Type B pancreatic cell (in vitro differentiated cells): ENCODE measurements at regions not wholly inside any gene's neighbourhood (a gene's known extent, or its start where the extent isn't known, plus 50 kb on each side); places are given as distances from the start of the nearest gene placed in this dataset.
"Not testable (repeated sequence)": the region's sequence is repeated elsewhere in the genome, so short reads cannot be mapped to it uniquely, and the experiment has no call there.

Experiments used
- DNase-seq: peaks from one replicate; pipeline ENCODE4 v3.0.0; 2021; ENCODE audit warnings: mixed read lengths; ENCODE audit not compliant: unreplicated experiment; ENCODE audit errors: extremely low spot score
- H3K27ac Mint-ChIP-seq: 2 replicates; pipeline ENCODE4 v1.8.0; 2021; ENCODE audit warnings: mild to moderate bottlenecking, mixed read lengths
- H3K27me3 Mint-ChIP-seq: 2 replicates; pipeline ENCODE4 v1.8.0; 2021; ENCODE audit warnings: mixed read lengths
- H3K36me3 Mint-ChIP-seq: 2 replicates; pipeline ENCODE4 v1.8.0; 2021; ENCODE audit warnings: mixed read lengths
- H3K4me1 Mint-ChIP-seq: one replicate; pipeline ENCODE4 v1.8.0; 2021; ENCODE audit warnings: mixed read lengths; ENCODE audit not compliant: unreplicated experiment
- H3K4me3 Mint-ChIP-seq: 2 replicates; pipeline ENCODE4 v1.8.0; 2021; ENCODE audit warnings: mild to moderate bottlenecking, mixed read lengths
- H3K9me3 Mint-ChIP-seq: 2 replicates; pipeline ENCODE4 v1.8.0; 2021; ENCODE audit warnings: mixed read lengths
- CTCF ChIP-seq: fragments of 200-600 bp; sonication (generic); conservative IDR thresholded peaks from 2 replicates; pipeline ENCODE4 v1.5.0; 2021; ENCODE audit warnings: antibody characterized with exemption, mild to moderate bottlenecking

DNA sequence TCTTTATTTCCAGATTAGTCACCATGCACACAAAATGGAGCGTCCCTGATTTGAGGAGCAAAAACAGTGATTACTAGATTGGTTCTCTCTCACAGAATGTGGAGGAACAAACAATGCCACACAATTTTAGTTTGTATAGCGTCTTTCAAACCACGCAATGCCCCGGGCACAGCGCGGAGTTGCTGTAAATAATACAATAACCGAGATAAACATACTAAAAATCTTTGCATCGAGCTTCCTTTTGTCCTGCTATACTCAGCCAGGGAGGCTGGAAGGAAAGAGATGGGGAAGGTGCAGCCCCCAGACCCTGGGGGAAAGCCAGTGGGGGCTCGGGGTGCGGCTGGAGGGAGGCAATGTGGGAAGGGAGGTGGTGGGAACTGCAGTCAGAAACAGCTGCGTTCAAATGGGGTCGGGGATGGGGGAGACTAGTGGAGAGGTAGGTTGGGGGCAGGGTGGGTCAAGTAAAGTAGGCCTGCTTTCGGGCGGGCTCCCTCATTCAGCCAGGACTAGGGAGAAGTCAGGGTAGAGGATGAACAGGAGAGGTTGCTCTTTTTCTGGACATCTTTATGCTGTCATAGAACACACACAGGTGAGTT, 366.3 kb downstream of the RPS6KC1 start:
- peaks cover 8% of the 10 kb centered on the region for H3K4me1 Mint-ChIP-seq
- no peaks in the 10 kb centered on the region for H3K9me3 Mint-ChIP-seq
- H3K27ac Mint-ChIP-seq, result no peak overlapping the region
- no peak overlapping the region for H3K4me3 Mint-ChIP-seq
- TF ChIP-seq CTCF, result no peak
- peaks cover 7% of the 10 kb centered on the region for H3K27me3 Mint-ChIP-seq
- peak; percentile 54 for DNase-seq
- H3K36me3 Mint-ChIP-seq, result no peaks in the 10 kb centered on the region

DNA sequence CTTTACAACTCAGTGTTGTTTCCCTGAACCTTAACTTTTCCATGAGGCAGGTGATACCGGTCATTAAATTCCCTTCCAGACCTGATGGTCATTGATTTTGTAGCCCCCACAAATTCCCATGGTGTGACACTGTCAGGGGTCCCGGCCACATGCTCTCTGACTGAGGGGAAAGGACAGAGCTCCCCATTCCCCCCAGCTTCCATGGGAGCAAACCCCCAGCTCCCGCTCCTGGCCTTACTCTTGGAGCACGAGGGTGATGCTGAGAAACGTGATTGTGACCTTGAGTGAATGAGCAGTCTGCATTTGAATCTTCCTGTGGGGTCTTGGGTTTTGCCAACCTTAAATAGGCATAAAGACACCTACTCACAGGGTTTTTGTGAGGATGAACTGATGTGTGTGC, 366.8 kb downstream of the RPS6KC1 start:
- TF ChIP-seq CTCF, result no peak
- Mint-ChIP-seq H3K27ac (no peak overlapping the region), H3K4me1 (peaks cover 8% of the 10 kb centered on the region), H3K9me3 (no peaks in the 10 kb centered on the region), H3K4me3 (no peak overlapping the region), H3K27me3 (peaks cover 7% of the 10 kb centered on the region), H3K36me3 (no peaks in the 10 kb centered on the region)
- no peak for DNase-seq

DNA sequence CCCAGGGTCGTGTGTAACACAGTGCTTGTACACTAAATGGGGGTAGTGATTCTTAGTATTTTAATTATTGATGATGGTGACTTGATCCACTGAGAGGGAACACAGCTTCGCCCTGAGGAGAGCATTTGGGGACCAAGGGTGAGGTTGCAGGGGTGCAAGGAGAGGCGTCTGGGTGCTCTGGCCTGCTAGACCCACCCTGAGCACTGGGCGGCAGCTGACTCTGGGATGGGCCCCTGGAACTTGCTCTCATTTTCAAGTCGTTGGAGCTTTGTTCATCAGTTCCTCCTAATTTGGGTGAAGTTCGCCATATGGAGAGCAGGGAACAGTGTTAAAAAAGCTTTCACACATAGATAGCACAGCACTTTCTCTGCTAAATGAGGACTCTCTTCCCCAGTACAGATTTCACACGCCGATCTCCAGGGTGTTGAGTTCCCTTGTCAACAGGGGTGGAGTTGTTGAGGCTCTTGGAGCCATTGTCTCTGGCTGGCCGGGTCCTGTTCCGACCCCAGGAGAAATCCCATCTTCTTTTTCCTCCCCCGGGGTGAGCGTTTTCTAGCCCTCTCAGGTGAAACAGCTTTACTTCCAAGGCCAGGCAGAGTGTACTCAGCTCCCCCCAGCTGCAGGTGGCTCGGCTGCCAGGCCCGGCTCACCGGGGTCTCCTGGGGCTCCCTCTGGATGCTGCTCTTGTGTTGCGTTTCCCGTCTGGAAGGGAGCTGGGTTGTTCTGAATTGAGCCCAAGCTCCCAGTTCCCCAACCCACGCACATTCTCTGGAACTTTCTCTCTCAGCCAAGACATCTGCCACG, 367.4 kb downstream of the RPS6KC1 start:
- no peak for DNase-seq
- Mint-ChIP-seq H3K36me3 (no peaks in the 10 kb centered on the region), H3K4me3 (no peak overlapping the region), H3K9me3 (no peaks in the 10 kb centered on the region), H3K27me3 (peaks cover 7% of the 10 kb centered on the region), H3K27ac (no peak overlapping the region), H3K4me1 (peaks cover 8% of the 10 kb centered on the region)
- TF ChIP-seq CTCF, result no peak

- no peak for DNase-seq
- Mint-ChIP-seq H3K4me3 (no peak overlapping the region), H3K36me3 (no peaks in the 10 kb centered on the region), H3K27me3 (peaks cover 9% of the 10 kb centered on the region), H3K9me3 (no peaks in the 10 kb centered on the region), H3K4me1 (peaks cover 8% of the 10 kb centered on the region), H3K27ac (no peak overlapping the region)
- no peak for TF ChIP-seq CTCF
These were observed 368.5 kb downstream of the RPS6KC1 start for GRCh38 chr1:213419401-213420030.

DNA sequence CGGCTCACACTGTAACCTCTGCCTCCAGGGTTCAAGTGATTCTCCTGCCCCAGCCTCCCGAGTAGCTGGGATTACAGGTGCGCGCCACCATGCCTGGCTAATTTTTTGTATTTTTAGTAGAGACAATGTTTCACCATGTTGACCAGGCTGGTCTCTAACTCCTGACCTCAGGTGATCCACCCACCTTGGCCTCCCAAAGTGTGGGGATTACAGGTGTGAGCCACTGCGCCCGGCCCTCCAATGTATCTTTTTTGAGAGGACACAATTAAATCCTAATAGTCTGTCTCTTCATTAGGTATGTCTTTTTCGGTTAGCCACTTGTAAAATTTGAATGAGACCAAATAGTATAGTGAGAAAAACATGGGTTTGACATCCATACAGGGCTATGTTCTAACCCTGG, 370.1 kb downstream of the RPS6KC1 start:
- H3K27ac Mint-ChIP-seq, H3K4me1 Mint-ChIP-seq, DNase-seq, H3K4me3 Mint-ChIP-seq, H3K9me3 Mint-ChIP-seq, H3K36me3 Mint-ChIP-seq, H3K27me3 Mint-ChIP-seq: not testable (repeated sequence)

GRCh38 chr1:213423041-213423440, 372.0 kb downstream of the RPS6KC1 start:
- H3K27ac Mint-ChIP-seq, result no peak overlapping the region
- H3K4me1 Mint-ChIP-seq, result no peaks in the 10 kb centered on the region
- H3K36me3 Mint-ChIP-seq, result no peaks in the 10 kb centered on the region
- no peak for TF ChIP-seq CTCF
- no peak for DNase-seq
- H3K9me3 Mint-ChIP-seq, result no peaks in the 10 kb centered on the region
- H3K27me3 Mint-ChIP-seq, result peaks cover 9% of the 10 kb centered on the region
- H3K4me3 Mint-ChIP-seq, result no peak overlapping the region
